Thyroid gland (tissue), 4 donors: ENCODE measurements at regions not wholly inside any gene's neighbourhood (a gene's known extent, or its start where the extent isn't known, plus 50 kb on each side); places are given as distances from the start of the nearest gene placed in this dataset.

Source experiments
- CTCF ChIP-seq, 6 experiments: fragments of 200-600 bp in 3 of 6; fragments of 450-650 bp in 3 of 6; sonication (generic) in 3 of 6; IDR thresholded peaks; one replicate each; pipeline ENCODE4 v1.5.1; 2016 to 2019; ENCODE audit warnings: antibody characterized with exemption in 6 of 6, mild to moderate bottlenecking in 2 of 6, inconsistent platforms in 1 of 6, moderate library complexity in 1 of 6
- POLR2A ChIP-seq, 2 donors: fragments of 450-650 bp; IDR thresholded peaks; one replicate each; pipeline ENCODE4 v1.6.1; 2017; ENCODE audit warnings: antibody characterized with exemption in 2 of 2, mild to moderate bottlenecking in 2 of 2, moderate library complexity in 1 of 2

- no peak for TF ChIP-seq CTCF (IDR thresholded peaks at IDR 0.05)
- no peak for TF ChIP-seq POLR2A (IDR thresholded peaks at IDR 0.05)
Observed at GRCh38 chr4:173821876-173822275, 291.8 kb upstream of the HAND2 start.
